MM.1S (cell line): ENCODE measurements at regions not wholly inside any gene's neighbourhood (a gene's known extent, or its start where the extent isn't known, plus 50 kb on each side); places are given as distances from the start of the nearest gene placed in this dataset.

Experiments used
- DNase-seq: peaks from one replicate; pipeline ENCODE4 v3.0.0-alpha.2; 2015
- H2AFZ ChIP-seq: fragments of 300-600 bp; sonication (generic); 2 replicates; pipeline ENCODE4 v1.6.0; 2016; ENCODE audit warnings: antibody characterized with exemption, low read length
- H3F3A ChIP-seq: fragments of 300-600 bp; sonication (generic); 2 replicates; pipeline ENCODE4 v1.6.1; 2016; ENCODE audit warnings: mild to moderate bottlenecking, antibody characterized with exemption, low read length, moderate library complexity, mixed read lengths; ENCODE audit not compliant: insufficient read depth
- H3K27ac ChIP-seq: fragments of 300-600 bp; sonication (generic); 2 replicates; pipeline ENCODE4 v1.5.1; 2016; ENCODE audit warnings: mild to moderate bottlenecking, low read length
- H3K27me3 ChIP-seq: fragments of 300-600 bp; sonication (generic); replicated peaks from 2 replicates; pipeline ENCODE4 v1.6.0; 2016; ENCODE audit warnings: low read length; ENCODE audit not compliant: insufficient read depth
- H3K36me3 ChIP-seq: fragments of 300-600 bp; sonication (generic); replicated peaks from 2 replicates; pipeline ENCODE4 v1.6.1; 2016; ENCODE audit warnings: mild to moderate bottlenecking, low read length, mixed read lengths; ENCODE audit not compliant: insufficient read depth
- H3K4me1 ChIP-seq: fragments of 300-600 bp; sonication (generic); 2 replicates; pipeline ENCODE4 v1.6.1; 2016; ENCODE audit warnings: low read length, mixed read lengths
- H3K4me2 ChIP-seq: fragments of 300-600 bp; sonication (generic); 2 replicates; pipeline ENCODE4 v1.6.0; 2016; ENCODE audit warnings: low read depth, low read length
- H3K4me3 ChIP-seq: fragments of 300-600 bp; sonication (generic); 2 replicates; pipeline ENCODE4 v1.5.1; 2016; ENCODE audit warnings: low read length, mixed read lengths
- H3K79me2 ChIP-seq: fragments of 300-600 bp; sonication (generic); 2 replicates; pipeline ENCODE4 v1.6.1; 2016; ENCODE audit warnings: mixed run types, low read length, mixed read lengths
- H3K9ac ChIP-seq: fragments of 300-600 bp; sonication (generic); 2 replicates; pipeline ENCODE4 v1.6.1; 2016; ENCODE audit warnings: low read length, mixed read lengths
- H3K9me2 ChIP-seq: fragments of 300-600 bp; sonication (generic); replicated peaks from 2 replicates; pipeline ENCODE4 v1.6.1; 2016; ENCODE audit warnings: mild to moderate bottlenecking, low read length, mixed read lengths; ENCODE audit not compliant: insufficient read depth
- H3K9me3 ChIP-seq: fragments of 300-600 bp; sonication (generic); replicated peaks from 2 replicates; pipeline ENCODE4 v1.6.1; 2016; ENCODE audit warnings: mild to moderate bottlenecking, low read length, mixed read lengths; ENCODE audit not compliant: insufficient read depth
- H4K20me1 ChIP-seq: fragments of 300-600 bp; sonication (generic); 2 replicates; pipeline ENCODE4 v1.6.1; 2016; ENCODE audit warnings: mild to moderate bottlenecking, low read length, moderate library complexity, mixed read lengths; ENCODE audit not compliant: insufficient read depth
- CTCF ChIP-seq: fragments of 300-600 bp; sonication (generic); IDR thresholded peaks from 2 replicates; pipeline ENCODE4 v1.5.1; 2016; ENCODE audit warnings: antibody characterized with exemption, low read length, mixed read lengths
- EZH2 ChIP-seq: fragments of 300-600 bp; sonication (generic); optimal IDR thresholded peaks from 2 replicates; pipeline ENCODE3; 2017; ENCODE audit warnings: low read depth, mild to moderate bottlenecking, antibody characterized with exemption, low read length, mixed read lengths
- EZH2phosphoT487 ChIP-seq: fragments of 300-600 bp; sonication (generic); IDR thresholded peaks from 2 replicates; pipeline ENCODE4 v1.6.1; 2018; ENCODE audit warnings: antibody characterized with exemption, low read length

- Histone ChIP-seq H3K36me3 (no peaks in the 10 kb centered on the region), H3K9me3 (no peaks in the 10 kb centered on the region), H4K20me1 (no peaks in the 10 kb centered on the region), H3K9me2 (no peaks in the 10 kb centered on the region), H3K27ac (peak overlapping the region; percentile 23; the same call in 1 of the 2 replicates), H3K27me3 (no peaks in the 10 kb centered on the region), H3K4me2 (peak overlapping the region; percentile 24; the same call in 1 of the 2 replicates), H2AFZ (peak overlapping the region; percentile 0; the same call in 1 of the 2 replicates), H3K4me3 (no peak overlapping the region), H3K9ac (no peak overlapping the region), H3K4me1 (peaks cover 18% of the 10 kb centered on the region), H3K79me2 (no peaks in the 10 kb centered on the region), H3F3A (peaks cover 4% of the 10 kb centered on the region; the same call in 1 of the 2 replicates)
- TF ChIP-seq EZH2 (no peak), EZH2phosphoT487 (no peak), CTCF (no peak)
- DNase-seq: no peak
Observed at GRCh38 chr3:193971261-193971751, 164.6 kb upstream of the HES1 start.

GRCh38 chr3:193971966-193972365, 164.0 kb upstream of the HES1 start:
- no peak overlapping the region for H2AFZ ChIP-seq
- DNase-seq: no peak
- no peaks in the 10 kb centered on the region for H3K79me2 ChIP-seq
- H3K4me1 ChIP-seq: peaks cover 18% of the 10 kb centered on the region
- no peak overlapping the region for H3K27ac ChIP-seq
- H3K4me3 ChIP-seq: no peak overlapping the region
- no peaks in the 10 kb centered on the region for H3K27me3 ChIP-seq
- no peak overlapping the region for H3K4me2 ChIP-seq
- H4K20me1 ChIP-seq: no peaks in the 10 kb centered on the region
- H3K36me3 ChIP-seq: no peaks in the 10 kb centered on the region
- H3K9me2 ChIP-seq: no peaks in the 10 kb centered on the region
- H3F3A ChIP-seq: peaks cover 4% of the 10 kb centered on the region; the same call in 1 of the 2 replicates
- TF ChIP-seq EZH2 (no peak), CTCF (no peak), EZH2phosphoT487 (no peak)
- H3K9ac ChIP-seq: no peak overlapping the region
- no peaks in the 10 kb centered on the region for H3K9me3 ChIP-seq

- peaks cover 4% of the 10 kb centered on the region; the same call in 1 of the 2 replicates for H3F3A ChIP-seq
- no peaks in the 10 kb centered on the region for H3K27me3 ChIP-seq
- H3K4me2 ChIP-seq: no peak overlapping the region
- H3K36me3 ChIP-seq: no peaks in the 10 kb centered on the region
- peaks cover 18% of the 10 kb centered on the region for H3K4me1 ChIP-seq
- H3K9me3 ChIP-seq: no peaks in the 10 kb centered on the region
- H3K4me3 ChIP-seq: no peak overlapping the region
- TF ChIP-seq CTCF: no peak
- TF ChIP-seq EZH2phosphoT487: no peak
- TF ChIP-seq EZH2: no peak
- DNase-seq: no peak
- H3K9me2 ChIP-seq: no peaks in the 10 kb centered on the region
- no peak overlapping the region for H3K9ac ChIP-seq
- no peak overlapping the region for H2AFZ ChIP-seq
- no peaks in the 10 kb centered on the region for H4K20me1 ChIP-seq
- no peaks in the 10 kb centered on the region for H3K79me2 ChIP-seq
- no peak overlapping the region for H3K27ac ChIP-seq
Observed at GRCh38 chr3:193972832-193973231, 163.1 kb upstream of the HES1 start.
